ENCODE measurements at regions not wholly inside any gene's neighbourhood (a gene's known extent, or its start where the extent isn't known, plus 50 kb on each side); places are given as distances from the start of the nearest gene placed in this dataset.
"Not testable (repeated sequence)": the region's sequence is repeated elsewhere in the genome, so short reads cannot be mapped to it uniquely, and the experiment has no call there.

DNA sequence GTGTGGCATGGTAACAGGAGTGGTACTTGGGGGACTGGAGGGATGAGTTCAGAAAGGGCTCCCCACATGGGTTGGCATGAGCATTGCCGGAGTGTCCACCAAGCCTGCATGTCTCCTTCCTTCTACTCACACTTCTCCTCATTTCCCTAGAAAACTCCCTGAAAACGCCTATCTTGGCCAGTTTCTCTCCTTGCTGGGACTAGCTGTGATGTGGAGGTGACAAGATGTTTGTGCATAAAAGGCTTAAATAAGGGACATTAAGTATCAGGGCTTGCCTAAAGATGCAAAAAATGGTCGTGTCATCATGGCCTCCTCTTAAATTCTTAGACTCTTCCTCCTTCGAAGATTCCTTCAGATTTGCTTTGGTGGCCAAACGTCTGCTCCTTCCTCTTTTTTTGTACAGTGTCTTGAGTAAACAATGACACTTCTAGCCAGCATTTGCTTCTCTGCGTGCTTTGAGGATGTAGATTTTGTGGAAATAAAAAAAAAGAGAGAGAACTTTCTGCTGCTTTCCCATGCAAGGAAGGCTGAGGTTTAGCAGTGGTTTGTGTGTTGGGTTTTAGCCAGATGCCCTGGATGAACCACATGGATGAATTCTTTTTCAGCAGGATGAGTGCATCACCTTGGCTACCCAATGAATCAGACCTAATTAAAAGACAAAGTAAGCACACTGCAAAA, 239.1 kb upstream of the IRF2BP2 start:
- no peak overlapping the region for H3K9ac ChIP-seq (ENCODE audit: control insufficient read depth, extremely low read depth, insufficient read depth, low read length)
- FAIRE-seq: peak; percentile 84
- H3K27me3 ChIP-seq (ENCODE audit: control insufficient read depth, extremely low read depth, insufficient read depth, low read length): no peaks in the 10 kb centered on the region
- no peak overlapping the region for H3K27ac ChIP-seq (ENCODE audit: control insufficient read depth, insufficient read depth, low read length)
- no peak overlapping the region for H3K4me2 ChIP-seq (ENCODE audit: control insufficient read depth, extremely low read depth, insufficient read depth, low read depth, low read length)
- no peak overlapping the region for H2AFZ ChIP-seq (ENCODE audit: control insufficient read depth, low read length)
- no peak overlapping the region for H3K4me3 ChIP-seq (ENCODE audit: control insufficient read depth in 2 of 3, extremely low read depth in 1 of 3, insufficient read depth in 2 of 3, low read depth in 1 of 3, low read length in 3 of 3)
- H3K4me1 ChIP-seq (ENCODE audit: control insufficient read depth, extremely low read depth, insufficient read depth, low read length): peaks cover 19% of the 10 kb centered on the region
- H3K79me2 ChIP-seq (ENCODE audit: control insufficient read depth, insufficient read depth, low read length): no peaks in the 10 kb centered on the region
- TF ChIP-seq EZH2 (IDR thresholded peaks at IDR 0.05; ENCODE audit: low read length): no peak
- TF ChIP-seq, protein P1, sequence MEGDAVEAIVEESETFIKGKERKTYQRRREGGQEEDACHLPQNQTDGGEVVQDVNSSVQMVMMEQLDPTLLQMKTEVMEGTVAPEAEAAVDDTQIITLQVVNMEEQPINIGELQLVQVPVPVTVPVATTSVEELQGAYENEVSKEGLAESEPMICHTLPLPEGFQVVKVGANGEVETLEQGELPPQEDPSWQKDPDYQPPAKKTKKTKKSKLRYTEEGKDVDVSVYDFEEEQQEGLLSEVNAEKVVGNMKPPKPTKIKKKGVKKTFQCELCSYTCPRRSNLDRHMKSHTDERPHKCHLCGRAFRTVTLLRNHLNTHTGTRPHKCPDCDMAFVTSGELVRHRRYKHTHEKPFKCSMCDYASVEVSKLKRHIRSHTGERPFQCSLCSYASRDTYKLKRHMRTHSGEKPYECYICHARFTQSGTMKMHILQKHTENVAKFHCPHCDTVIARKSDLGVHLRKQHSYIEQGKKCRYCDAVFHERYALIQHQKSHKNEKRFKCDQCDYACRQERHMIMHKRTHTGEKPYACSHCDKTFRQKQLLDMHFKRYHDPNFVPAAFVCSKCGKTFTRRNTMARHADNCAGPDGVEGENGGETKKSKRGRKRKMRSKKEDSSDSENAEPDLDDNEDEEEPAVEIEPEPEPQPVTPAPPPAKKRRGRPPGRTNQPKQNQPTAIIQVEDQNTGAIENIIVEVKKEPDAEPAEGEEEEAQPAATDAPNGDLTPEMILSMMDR (optimal IDR thresholded peaks at IDR 0.05 in 1 of 3, IDR thresholded peaks at IDR 0.05 in 1 of 3, conservative IDR thresholded peaks at IDR 0.05 in 1 of 3; ENCODE audit: extremely low read depth in 1 of 3, insufficient read depth in 2 of 3, low read length in 3 of 3): peak in 1 of 3 experiments; percentile 8
- dilution Hi-C loops (cut with MboI; ENCODE audit: extremely low pct_ligation_motif_present, low sequenced_read_pairs): no loop called here
- no peaks in the 10 kb centered on the region for H3K36me3 ChIP-seq (ENCODE audit: control insufficient read depth in 2 of 2, extremely low read depth in 1 of 2, insufficient read depth in 2 of 2, low read length in 2 of 2)
- H4K20me1 ChIP-seq (ENCODE audit: control insufficient read depth, extremely low read depth, insufficient read depth, low read length): no peaks in the 10 kb centered on the region
- H3K9me1 ChIP-seq (ENCODE audit: control insufficient read depth, extremely low read depth, insufficient read depth, low read length): no peaks in the 10 kb centered on the region
- DNase-seq (ENCODE audit: low read depth, low spot score): no peak
- no peaks in the 10 kb centered on the region for H3K9me3 ChIP-seq (ENCODE audit: control insufficient read depth, low read depth, low read length)

DNA sequence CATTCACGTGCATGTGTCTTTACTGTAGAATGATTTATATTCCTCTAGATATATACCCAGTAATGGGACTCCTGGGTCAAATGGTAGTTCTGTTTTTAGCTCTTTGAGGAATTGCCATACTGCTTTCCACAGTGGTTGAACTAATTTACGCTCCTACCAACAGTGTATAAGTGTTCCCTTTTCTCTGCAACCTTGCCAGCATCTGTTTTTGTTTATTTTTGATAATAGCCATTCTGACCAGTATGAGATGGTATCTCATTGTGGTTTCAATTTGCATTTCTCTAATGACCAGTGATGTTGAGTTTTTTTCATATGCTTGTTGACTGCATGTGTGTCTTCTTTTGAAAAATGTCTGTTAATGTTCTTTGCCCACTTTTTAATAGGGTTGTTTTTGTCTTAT, 236.8 kb upstream of the IRF2BP2 start:
- H3K4me1 ChIP-seq (ENCODE audit: control insufficient read depth, extremely low read depth, insufficient read depth, low read length): peaks cover 16% of the 10 kb centered on the region
- H4K20me1 ChIP-seq (ENCODE audit: control insufficient read depth, extremely low read depth, insufficient read depth, low read length); H3K79me2 ChIP-seq (ENCODE audit: control insufficient read depth, insufficient read depth, low read length); H3K4me3 ChIP-seq (ENCODE audit: control insufficient read depth in 2 of 3, extremely low read depth in 1 of 3, insufficient read depth in 2 of 3, low read depth in 1 of 3, low read length in 3 of 3); FAIRE-seq; H3K9me3 ChIP-seq (ENCODE audit: control insufficient read depth, low read depth, low read length); H3K4me2 ChIP-seq (ENCODE audit: control insufficient read depth, extremely low read depth, insufficient read depth, low read depth, low read length); DNase-seq (ENCODE audit: low read depth, low spot score); H3K27me3 ChIP-seq (ENCODE audit: control insufficient read depth, extremely low read depth, insufficient read depth, low read length); H3K36me3 ChIP-seq (ENCODE audit: control insufficient read depth in 2 of 2, extremely low read depth in 1 of 2, insufficient read depth in 2 of 2, low read length in 2 of 2); H3K9me1 ChIP-seq (ENCODE audit: control insufficient read depth, extremely low read depth, insufficient read depth, low read length); dilution Hi-C loops (cut with MboI; ENCODE audit: extremely low pct_ligation_motif_present, low sequenced_read_pairs); H2AFZ ChIP-seq (ENCODE audit: control insufficient read depth, low read length); H3K27ac ChIP-seq (ENCODE audit: control insufficient read depth, insufficient read depth, low read length); H3K9ac ChIP-seq (ENCODE audit: control insufficient read depth, extremely low read depth, insufficient read depth, low read length): not testable (repeated sequence)

DNA sequence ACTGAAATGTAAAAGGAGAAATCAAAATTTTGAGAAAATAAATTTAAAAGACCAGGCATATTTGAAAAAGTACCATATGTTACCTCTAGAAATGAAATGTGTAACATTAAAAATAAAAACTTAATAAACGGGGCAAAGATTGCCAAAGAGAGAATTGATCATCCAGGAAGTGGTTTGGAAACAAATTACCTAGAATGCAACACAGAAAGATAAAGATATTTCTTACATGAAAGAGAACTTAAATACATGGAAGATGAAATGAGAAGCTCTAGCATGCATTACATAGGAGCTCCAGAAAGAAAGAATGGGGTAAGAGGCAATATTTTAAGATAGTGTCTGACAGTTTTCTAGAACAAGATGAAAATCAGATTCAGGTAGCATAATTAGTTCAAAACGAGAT, 235.9 kb upstream of the IRF2BP2 start:
- Histone ChIP-seq H2AFZ (ENCODE audit: control insufficient read depth, low read length) (no peak overlapping the region), H3K27me3 (ENCODE audit: control insufficient read depth, extremely low read depth, insufficient read depth, low read length) (no peaks in the 10 kb centered on the region), H3K79me2 (ENCODE audit: control insufficient read depth, insufficient read depth, low read length) (no peaks in the 10 kb centered on the region), H3K9ac (ENCODE audit: control insufficient read depth, extremely low read depth, insufficient read depth, low read length) (no peak overlapping the region), H3K9me3 (ENCODE audit: control insufficient read depth, low read depth, low read length) (no peaks in the 10 kb centered on the region), H3K4me2 (ENCODE audit: control insufficient read depth, extremely low read depth, insufficient read depth, low read depth, low read length) (no peak overlapping the region), H3K27ac (ENCODE audit: control insufficient read depth, insufficient read depth, low read length) (no peak overlapping the region), H3K9me1 (ENCODE audit: control insufficient read depth, extremely low read depth, insufficient read depth, low read length) (no peaks in the 10 kb centered on the region), H3K36me3 (ENCODE audit: control insufficient read depth in 2 of 2, extremely low read depth in 1 of 2, insufficient read depth in 2 of 2, low read length in 2 of 2) (no peaks in the 10 kb centered on the region), H4K20me1 (ENCODE audit: control insufficient read depth, extremely low read depth, insufficient read depth, low read length) (no peaks in the 10 kb centered on the region), H3K4me3 (ENCODE audit: control insufficient read depth in 2 of 3, extremely low read depth in 1 of 3, insufficient read depth in 2 of 3, low read depth in 1 of 3, low read length in 3 of 3) (no peak overlapping the region), H3K4me1 (ENCODE audit: control insufficient read depth, extremely low read depth, insufficient read depth, low read length) (peaks cover 10% of the 10 kb centered on the region)
- dilution Hi-C loops (cut with MboI; ENCODE audit: extremely low pct_ligation_motif_present, low sequenced_read_pairs): no loop called here
- FAIRE-seq: no peak
- no peak for DNase-seq (ENCODE audit: low read depth, low spot score)
- TF ChIP-seq, protein P1 (optimal IDR thresholded peaks at IDR 0.05 in 1 of 3, IDR thresholded peaks at IDR 0.05 in 1 of 3, conservative IDR thresholded peaks at IDR 0.05 in 1 of 3; ENCODE audit: extremely low read depth in 1 of 3, insufficient read depth in 2 of 3, low read length in 3 of 3): no peak
- TF ChIP-seq EZH2 (IDR thresholded peaks at IDR 0.05; ENCODE audit: low read length): no peak
